ENCODE measurements at regions not wholly inside any gene's neighbourhood (a gene's known extent, or its start where the extent isn't known, plus 50 kb on each side); places are given as distances from the start of the nearest gene placed in this dataset.
"Not testable (repeated sequence)": the region's sequence is repeated elsewhere in the genome, so short reads cannot be mapped to it uniquely, and the experiment has no call there.

DNA sequence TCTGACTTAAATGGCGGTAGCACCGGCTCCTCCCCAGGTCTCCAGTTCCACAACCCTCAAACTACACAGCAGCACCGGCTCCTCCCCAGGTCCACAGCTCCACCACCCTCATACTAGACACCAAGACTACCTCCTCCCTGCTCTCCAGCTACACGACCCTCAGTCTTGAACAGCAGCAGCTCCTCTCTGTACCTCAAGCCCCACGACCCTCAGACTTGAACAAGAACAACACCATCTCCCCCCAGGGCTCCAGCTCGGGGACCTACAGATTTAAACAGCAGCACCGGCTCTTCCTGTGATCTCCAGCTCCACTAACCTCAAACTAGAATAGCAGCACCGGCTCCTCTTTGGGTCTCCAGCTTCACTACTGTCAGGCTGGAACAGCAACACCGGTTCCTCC is 326.9 kb downstream of the PREX1 start:
- TF ChIP-seq, protein P1, sequence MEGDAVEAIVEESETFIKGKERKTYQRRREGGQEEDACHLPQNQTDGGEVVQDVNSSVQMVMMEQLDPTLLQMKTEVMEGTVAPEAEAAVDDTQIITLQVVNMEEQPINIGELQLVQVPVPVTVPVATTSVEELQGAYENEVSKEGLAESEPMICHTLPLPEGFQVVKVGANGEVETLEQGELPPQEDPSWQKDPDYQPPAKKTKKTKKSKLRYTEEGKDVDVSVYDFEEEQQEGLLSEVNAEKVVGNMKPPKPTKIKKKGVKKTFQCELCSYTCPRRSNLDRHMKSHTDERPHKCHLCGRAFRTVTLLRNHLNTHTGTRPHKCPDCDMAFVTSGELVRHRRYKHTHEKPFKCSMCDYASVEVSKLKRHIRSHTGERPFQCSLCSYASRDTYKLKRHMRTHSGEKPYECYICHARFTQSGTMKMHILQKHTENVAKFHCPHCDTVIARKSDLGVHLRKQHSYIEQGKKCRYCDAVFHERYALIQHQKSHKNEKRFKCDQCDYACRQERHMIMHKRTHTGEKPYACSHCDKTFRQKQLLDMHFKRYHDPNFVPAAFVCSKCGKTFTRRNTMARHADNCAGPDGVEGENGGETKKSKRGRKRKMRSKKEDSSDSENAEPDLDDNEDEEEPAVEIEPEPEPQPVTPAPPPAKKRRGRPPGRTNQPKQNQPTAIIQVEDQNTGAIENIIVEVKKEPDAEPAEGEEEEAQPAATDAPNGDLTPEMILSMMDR (conservative IDR thresholded peaks at IDR 0.05): not testable (repeated sequence)
- TF ChIP-seq EZH2 (IDR thresholded peaks at IDR 0.05; ENCODE audit: low read depth): not testable (repeated sequence)
